PC-3 (cell line): ENCODE measurements at regions not wholly inside any gene's neighbourhood (a gene's known extent, or its start where the extent isn't known, plus 50 kb on each side); places are given as distances from the start of the nearest gene placed in this dataset.

ENCODE experiments used
- ATAC-seq: fragments of 200-7000 bp; cut with Tn5 transposase; 2 replicates; pipeline ENCODE4 v1.9.1; 2020; ENCODE audit warnings: mild to moderate bottlenecking, moderate library complexity
- BruUV-seq: library from RNA; stranded (reverse); fragments of 400-500 nt; replicated peaks from 2 replicates; lab custom pipeline; 2021; lab: Mats Ljungman, UMichigan
- CTCF ChIA-PET: fragments of 300-600 bp; sonication (Branson Sonifier 250); formaldehyde crosslinking; loops from one replicate; lab custom pipeline; 2022; ENCODE audit warnings: antibody characterized with exemption; lab: Charles Lee
- POLR2A ChIA-PET: fragments of 300-600 bp; sonication (Branson Sonifier 250); formaldehyde crosslinking; loops from one replicate; lab custom pipeline; 2022; ENCODE audit warnings: antibody characterized with exemption; ENCODE audit not compliant: unreplicated experiment; lab: Charles Lee
- DNase-seq: peaks from one replicate; pipeline ENCODE4 v3.0.0-alpha.2; 2015
- H2AFZ ChIP-seq: fragments of 300-600 bp; sonication (generic); 2 replicates; pipeline ENCODE4 v1.6.0; 2016; ENCODE audit warnings: antibody characterized with exemption, low read length
- H3F3A ChIP-seq: fragments of 300-600 bp; sonication (generic); one replicate; pipeline ENCODE4 v1.6.0; 2017; ENCODE audit warnings: antibody characterized with exemption, low read length, control low read depth, mild to moderate bottlenecking; ENCODE audit not compliant: unreplicated experiment
- H3K27ac ChIP-seq: fragments of 300-600 bp; sonication (generic); 2 replicates; pipeline ENCODE4 v1.5.1; 2016; ENCODE audit warnings: mild to moderate bottlenecking, low read length
- H3K27me3 ChIP-seq: fragments of 300-600 bp; sonication (generic); 2 replicates; pipeline ENCODE4 v1.6.1; 2016; ENCODE audit warnings: low read length, mixed read lengths
- H3K36me3 ChIP-seq: fragments of 300-600 bp; sonication (generic); 2 replicates; pipeline ENCODE4 v1.6.1; 2016; ENCODE audit warnings: low read depth, mixed run types, low read length, mixed read lengths
- H3K4me1 ChIP-seq: fragments of 300-600 bp; sonication (generic); 2 replicates; pipeline ENCODE4 v1.5.1; 2016; ENCODE audit warnings: low read length; ENCODE audit not compliant: insufficient read depth
- H3K4me2 ChIP-seq: fragments of 300-600 bp; sonication (generic); 2 replicates; pipeline ENCODE4 v1.6.0; 2016; ENCODE audit warnings: low read length
- H3K4me3 ChIP-seq: fragments of 300-600 bp; sonication (generic); 2 replicates; pipeline ENCODE4 v1.5.1; 2016; ENCODE audit warnings: mild to moderate bottlenecking, low read length, mixed read lengths
- H3K79me2 ChIP-seq: fragments of 300-600 bp; sonication (generic); 2 replicates; pipeline ENCODE4 v1.6.1; 2017; ENCODE audit warnings: low read length, mixed read lengths
- H3K9ac ChIP-seq: fragments of 300-600 bp; sonication (generic); 2 replicates; pipeline ENCODE4 v1.6.0; 2016; ENCODE audit warnings: mild to moderate bottlenecking, low read length
- H3K9me2 ChIP-seq: fragments of 300-600 bp; sonication (generic); replicated peaks from 2 replicates; pipeline ENCODE4 v1.6.1; 2016; ENCODE audit warnings: mixed run types, low read length, mixed read lengths
- H3K9me3 ChIP-seq: fragments of 300-600 bp; sonication (generic); 2 replicates; pipeline ENCODE4 v1.6.1; 2016; ENCODE audit warnings: low read length, mixed read lengths
- H4K20me1 ChIP-seq: fragments of 300-600 bp; sonication (generic); 2 replicates; pipeline ENCODE4 v1.6.1; 2016; ENCODE audit warnings: low read length, mixed read lengths
- CTCF ChIP-seq: fragments of 300-600 bp; sonication (generic); conservative IDR thresholded peaks from 2 replicates; pipeline ENCODE4 v1.5.1; 2017; ENCODE audit warnings: antibody characterized with exemption, low read depth, mild to moderate bottlenecking, low read length
- EZH2 ChIP-seq: fragments of 300-600 bp; sonication (generic); IDR thresholded peaks from one replicate; pipeline ENCODE4 v1.6.1; 2017; ENCODE audit warnings: antibody characterized with exemption, mild to moderate bottlenecking, low read length; ENCODE audit not compliant: unreplicated experiment
- EZH2phosphoT487 ChIP-seq: fragments of 300-600 bp; sonication (generic); IDR thresholded peaks from 2 replicates; pipeline ENCODE4 v1.6.1; 2018; ENCODE audit warnings: mild to moderate bottlenecking, antibody characterized with exemption, low read length, borderline replicate concordance
- intact Hi-C: fragments of 100-400 bp; cut with micrococcal nuclease; formaldehyde crosslinking; loops from 2 replicates; pipeline ENCODE4 v1.9.0; 2023

- Histone ChIP-seq H3K9ac (no peak overlapping the region), H3K79me2 (no peaks in the 10 kb centered on the region), H3K27ac (no peak overlapping the region), H3K27me3 (no peaks in the 10 kb centered on the region), H3K4me2 (no peak overlapping the region), H2AFZ (no peak overlapping the region), H3F3A (no peaks in the 10 kb centered on the region), H3K36me3 (no peaks in the 10 kb centered on the region), H3K4me1 (no peaks in the 10 kb centered on the region), H3K9me2 (no peaks in the 10 kb centered on the region), H3K9me3 (no peaks in the 10 kb centered on the region), H3K4me3 (no peak overlapping the region), H4K20me1 (no peaks in the 10 kb centered on the region)
- ChIA-PET POLR2A (no interaction called here), CTCF (no interaction called here)
- no peak for TF ChIP-seq EZH2phosphoT487
- no peak for ATAC-seq
- no peak for DNase-seq
- intact Hi-C loops: no loop called here
- no TSS peak for BruUV-seq
These were observed 488.9 kb downstream of the RNF144A start for GRCh38 chr2:7405861-7406715.

GRCh38 chr2:7407001-7407400, 489.8 kb downstream of the RNF144A start:
- Histone ChIP-seq H3K9me3 (no peaks in the 10 kb centered on the region), H2AFZ (no peak overlapping the region), H3F3A (no peaks in the 10 kb centered on the region), H3K4me3 (no peak overlapping the region), H3K4me2 (no peak overlapping the region), H4K20me1 (no peaks in the 10 kb centered on the region), H3K27me3 (no peaks in the 10 kb centered on the region), H3K79me2 (no peaks in the 10 kb centered on the region), H3K9me2 (no peaks in the 10 kb centered on the region), H3K9ac (no peak overlapping the region), H3K4me1 (no peaks in the 10 kb centered on the region), H3K36me3 (no peaks in the 10 kb centered on the region), H3K27ac (no peak overlapping the region)
- ChIA-PET CTCF (no interaction called here), POLR2A (no interaction called here)
- intact Hi-C loops: no loop called here
- ATAC-seq (no peak), DNase-seq (no peak)
- TF ChIP-seq EZH2: no peak
- no TSS peak for BruUV-seq

- H3K79me2 ChIP-seq: no peaks in the 10 kb centered on the region
- H3K9me3 ChIP-seq: no peaks in the 10 kb centered on the region
- no peaks in the 10 kb centered on the region; the same call in 1 of the 2 replicates for H3K9me2 ChIP-seq
- H2AFZ ChIP-seq: no peak overlapping the region
- H3K27ac ChIP-seq: no peak overlapping the region
- no peak overlapping the region for H3K4me3 ChIP-seq
- H3K36me3 ChIP-seq: no peaks in the 10 kb centered on the region
- BruUV-seq: no TSS peak
- TF ChIP-seq CTCF (no peak), EZH2 (no peak), EZH2phosphoT487 (no peak)
- no peak overlapping the region for H3K4me2 ChIP-seq
- no peaks in the 10 kb centered on the region for H3K27me3 ChIP-seq
- no peak overlapping the region for H3K9ac ChIP-seq
- no peaks in the 10 kb centered on the region for H4K20me1 ChIP-seq
- POLR2A ChIA-PET: no interaction called here
- DNase-seq (no peak), ATAC-seq (no peak)
- H3K4me1 ChIP-seq: no peaks in the 10 kb centered on the region
- H3F3A ChIP-seq: no peaks in the 10 kb centered on the region
- intact Hi-C loops: no loop called here
- CTCF ChIA-PET: no interaction called here
These were observed 490.9 kb downstream of the RNF144A start for GRCh38 chr2:7407906-7408680.
